Endothelial cell (in vitro differentiated cells): ENCODE measurements at regions not wholly inside any gene's neighbourhood (a gene's known extent, or its start where the extent isn't known, plus 50 kb on each side); places are given as distances from the start of the nearest gene placed in this dataset.

ENCODE experiments used
- DNase-seq: peaks from one replicate; pipeline ENCODE4 v3.0.0; 2021; ENCODE audit warnings: low spot score
- H3K27ac Mint-ChIP-seq: one replicate; pipeline ENCODE4 v1.8.0; 2021; ENCODE audit warnings: mixed read lengths, inconsistent platforms; ENCODE audit not compliant: unreplicated experiment
- H3K27me3 Mint-ChIP-seq: one replicate; pipeline ENCODE4 v1.8.0; 2021; ENCODE audit warnings: mild to moderate bottlenecking, moderate library complexity, mixed read lengths, inconsistent platforms; ENCODE audit not compliant: unreplicated experiment
- H3K36me3 Mint-ChIP-seq: one replicate; pipeline ENCODE4 v1.8.0; 2021; ENCODE audit warnings: mild to moderate bottlenecking, low read depth, mixed read lengths, inconsistent platforms; ENCODE audit not compliant: unreplicated experiment
- H3K4me1 Mint-ChIP-seq: one replicate; pipeline ENCODE4 v1.8.0; 2021; ENCODE audit warnings: mild to moderate bottlenecking, mixed read lengths, inconsistent platforms; ENCODE audit not compliant: unreplicated experiment
- H3K4me3 Mint-ChIP-seq: one replicate; pipeline ENCODE4 v1.8.0; 2021; ENCODE audit warnings: mild to moderate bottlenecking, mixed read lengths, inconsistent platforms; ENCODE audit not compliant: unreplicated experiment
- H3K9me3 Mint-ChIP-seq: one replicate; pipeline ENCODE4 v1.8.0; 2021; ENCODE audit warnings: mixed read lengths, inconsistent platforms; ENCODE audit not compliant: unreplicated experiment
- CTCF ChIP-seq: fragments of 200-600 bp; sonication (generic); IDR thresholded peaks from one replicate; pipeline ENCODE4 v1.5.0; 2021; ENCODE audit warnings: antibody characterized with exemption; ENCODE audit not compliant: unreplicated experiment

- DNase-seq, result no peak
Measured at GRCh38 chr15:25188551-25189101, 233.8 kb downstream of the SNRPN start.

GRCh38 chr15:25189551-25189950 is 234.8 kb downstream of the SNRPN start:
- Mint-ChIP-seq H3K27me3 (peaks cover 10% of the 10 kb centered on the region), H3K36me3 (peaks cover 14% of the 10 kb centered on the region), H3K4me1 (no peaks in the 10 kb centered on the region), H3K4me3 (no peak overlapping the region), H3K27ac (no peak overlapping the region), H3K9me3 (peaks cover 10% of the 10 kb centered on the region)
- DNase-seq, result no peak
- no peak for TF ChIP-seq CTCF

More at GRCh38 chr15:25188551-25189101, 233.8 kb downstream of the SNRPN start:
- no peak for TF ChIP-seq CTCF
- Mint-ChIP-seq H3K36me3 (peaks cover 14% of the 10 kb centered on the region), H3K27me3 (peaks cover 12% of the 10 kb centered on the region), H3K27ac (no peak overlapping the region), H3K9me3 (peaks cover 10% of the 10 kb centered on the region), H3K4me1 (no peaks in the 10 kb centered on the region), H3K4me3 (no peak overlapping the region)

- Mint-ChIP-seq H3K27ac (no peak overlapping the region), H3K4me1 (no peaks in the 10 kb centered on the region), H3K27me3 (peaks cover 10% of the 10 kb centered on the region), H3K4me3 (no peak overlapping the region), H3K36me3 (peaks cover 10% of the 10 kb centered on the region), H3K9me3 (peaks cover 11% of the 10 kb centered on the region)
- TF ChIP-seq CTCF, result no peak
- DNase-seq, result no peak
Measured at GRCh38 chr15:25192651-25193050, 237.9 kb downstream of the SNRPN start.

- Mint-ChIP-seq H3K4me3 (no peak overlapping the region), H3K27me3 (peaks cover 8% of the 10 kb centered on the region), H3K4me1 (no peaks in the 10 kb centered on the region), H3K27ac (no peak overlapping the region), H3K9me3 (peaks cover 6% of the 10 kb centered on the region), H3K36me3 (peaks cover 3% of the 10 kb centered on the region)
- no peak for DNase-seq
- TF ChIP-seq CTCF, result no peak
Measured at GRCh38 chr15:25207369-25207768, 231.5 kb downstream of the UBE3A start.

- no peak for DNase-seq
- Mint-ChIP-seq H3K27ac (no peak overlapping the region), H3K4me1 (no peaks in the 10 kb centered on the region), H3K4me3 (no peak overlapping the region), H3K36me3 (peaks cover 4% of the 10 kb centered on the region), H3K27me3 (peaks cover 11% of the 10 kb centered on the region), H3K9me3 (peaks cover 6% of the 10 kb centered on the region)
- TF ChIP-seq CTCF, result no peak
Measured at GRCh38 chr15:25208735-25209134, 230.1 kb downstream of the UBE3A start.
